ENCODE measurements at regions not wholly inside any gene's neighbourhood (a gene's known extent, or its start where the extent isn't known, plus 50 kb on each side); places are given as distances from the start of the nearest gene placed in this dataset.
"Not testable (repeated sequence)": the region's sequence is repeated elsewhere in the genome, so short reads cannot be mapped to it uniquely, and the experiment has no call there.

- TF ChIP-seq CTCF (optimal IDR thresholded peaks at IDR 0.05 in 1 of 3, IDR thresholded peaks at IDR 0.05 in 1 of 3, conservative IDR thresholded peaks at IDR 0.05 in 1 of 3; ENCODE audit: extremely low read depth in 1 of 3, insufficient read depth in 2 of 3, low read length in 3 of 3); EZH2 (IDR thresholded peaks at IDR 0.05; ENCODE audit: low read length): not testable (repeated sequence)
These were observed 517.0 kb downstream of the IRS2 start for GRCh38 chr13:109269381-109269780.
